SK-N-SH (cell line): ENCODE measurements at regions not wholly inside any gene's neighbourhood (a gene's known extent, or its start where the extent isn't known, plus 50 kb on each side); places are given as distances from the start of the nearest gene placed in this dataset.

Source experiments
- ELF1 ChIP-seq: IDR thresholded peaks from 2 replicates; pipeline ENCODE4 v1.4.0; 2012
- EZH2phosphoT487 ChIP-seq: fragments of 200-600 bp; sonication (generic); IDR thresholded peaks from 2 replicates; pipeline ENCODE4 v1.6.1; 2017; ENCODE audit warnings: low read depth, mixed run types, mild to moderate bottlenecking, antibody characterized with exemption, moderate library complexity, borderline replicate concordance
- FOXJ3 ChIP-seq: sonication (generic); formaldehyde crosslinking; IDR thresholded peaks from 2 replicates; pipeline ENCODE4 v1.5.1; 2020; ENCODE audit warnings: mild to moderate bottlenecking, missing genetic modification reagents
- FOXM1 ChIP-seq: IDR thresholded peaks from 2 replicates; pipeline ENCODE4 v1.4.0; 2012; ENCODE audit warnings: low read depth, mild to moderate bottlenecking
- JUND ChIP-seq: IDR thresholded peaks from 2 replicates; pipeline ENCODE4 v1.4.0; 2012
- MXI1 ChIP-seq: IDR thresholded peaks from 2 replicates; pipeline ENCODE4 v1.6.1; 2012; ENCODE audit warnings: mild to moderate bottlenecking, low read depth, low read length, improper control_type of control experiment
- NRF1 ChIP-seq: IDR thresholded peaks from 2 replicates; pipeline ENCODE4 v1.6.1; 2012; ENCODE audit warnings: low read depth, mild to moderate bottlenecking, low read length
- RAD21 ChIP-seq: IDR thresholded peaks from 2 replicates; pipeline ENCODE4 v1.6.1; 2012; ENCODE audit warnings: mild to moderate bottlenecking, low read length
- TAF1 ChIP-seq: IDR thresholded peaks from 2 replicates; pipeline ENCODE4 v1.6.1; 2012; ENCODE audit warnings: low read depth, mild to moderate bottlenecking, low read length, moderate library complexity, borderline replicate concordance
- TEAD4 ChIP-seq: IDR thresholded peaks from 2 replicates; pipeline ENCODE4 v1.4.0; 2012; ENCODE audit warnings: mild to moderate bottlenecking, borderline replicate concordance; ENCODE audit not compliant: insufficient read depth
- YY1 ChIP-seq: IDR thresholded peaks from 2 replicates; pipeline ENCODE4 v1.4.0; 2012; ENCODE audit warnings: low read depth, mild to moderate bottlenecking
- TF ChIP-seq, protein P1 (sequence below): IDR thresholded peaks from 2 replicates; pipeline ENCODE4 v1.6.1; 2012; ENCODE audit warnings: mild to moderate bottlenecking, low read depth, low read length, moderate library complexity
- TF ChIP-seq, protein P2 (sequence below): fragments of 200-600 bp; sonication (generic); IDR thresholded peaks from 2 replicates; pipeline ENCODE4 v1.6.1; 2017; ENCODE audit warnings: antibody characterized with exemption, mild to moderate bottlenecking, moderate library complexity
- TF ChIP-seq, protein P3 (sequence below): IDR thresholded peaks from 2 replicates; pipeline ENCODE4 v1.4.0; 2012; ENCODE audit warnings: low read depth

DNA sequence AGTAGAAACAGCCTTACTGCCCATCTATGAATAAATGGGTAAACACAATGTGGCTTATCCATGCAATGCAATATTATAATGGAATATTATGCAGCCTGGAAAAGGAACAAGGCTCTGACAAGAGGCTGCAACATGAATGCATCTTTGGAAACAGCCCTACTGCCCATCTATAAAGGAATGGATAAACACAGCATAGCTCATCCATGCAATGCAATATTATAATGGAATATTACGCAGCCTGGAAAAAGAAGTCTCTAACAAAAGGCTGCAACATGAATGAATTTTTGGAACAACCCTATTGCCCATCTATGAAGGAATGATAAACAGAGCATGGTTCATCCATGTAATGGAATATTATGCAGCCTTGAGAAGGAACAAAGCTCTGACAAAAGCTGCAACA, 161.0 kb downstream of the CRLF2 start:
- TF ChIP-seq TAF1: no peak
- no peak for TF ChIP-seq ELF1
- TF ChIP-seq NRF1: no peak
- TF ChIP-seq, protein P1, sequence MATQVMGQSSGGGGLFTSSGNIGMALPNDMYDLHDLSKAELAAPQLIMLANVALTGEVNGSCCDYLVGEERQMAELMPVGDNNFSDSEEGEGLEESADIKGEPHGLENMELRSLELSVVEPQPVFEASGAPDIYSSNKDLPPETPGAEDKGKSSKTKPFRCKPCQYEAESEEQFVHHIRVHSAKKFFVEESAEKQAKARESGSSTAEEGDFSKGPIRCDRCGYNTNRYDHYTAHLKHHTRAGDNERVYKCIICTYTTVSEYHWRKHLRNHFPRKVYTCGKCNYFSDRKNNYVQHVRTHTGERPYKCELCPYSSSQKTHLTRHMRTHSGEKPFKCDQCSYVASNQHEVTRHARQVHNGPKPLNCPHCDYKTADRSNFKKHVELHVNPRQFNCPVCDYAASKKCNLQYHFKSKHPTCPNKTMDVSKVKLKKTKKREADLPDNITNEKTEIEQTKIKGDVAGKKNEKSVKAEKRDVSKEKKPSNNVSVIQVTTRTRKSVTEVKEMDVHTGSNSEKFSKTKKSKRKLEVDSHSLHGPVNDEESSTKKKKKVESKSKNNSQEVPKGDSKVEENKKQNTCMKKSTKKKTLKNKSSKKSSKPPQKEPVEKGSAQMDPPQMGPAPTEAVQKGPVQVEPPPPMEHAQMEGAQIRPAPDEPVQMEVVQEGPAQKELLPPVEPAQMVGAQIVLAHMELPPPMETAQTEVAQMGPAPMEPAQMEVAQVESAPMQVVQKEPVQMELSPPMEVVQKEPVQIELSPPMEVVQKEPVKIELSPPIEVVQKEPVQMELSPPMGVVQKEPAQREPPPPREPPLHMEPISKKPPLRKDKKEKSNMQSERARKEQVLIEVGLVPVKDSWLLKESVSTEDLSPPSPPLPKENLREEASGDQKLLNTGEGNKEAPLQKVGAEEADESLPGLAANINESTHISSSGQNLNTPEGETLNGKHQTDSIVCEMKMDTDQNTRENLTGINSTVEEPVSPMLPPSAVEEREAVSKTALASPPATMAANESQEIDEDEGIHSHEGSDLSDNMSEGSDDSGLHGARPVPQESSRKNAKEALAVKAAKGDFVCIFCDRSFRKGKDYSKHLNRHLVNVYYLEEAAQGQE: no peak
- TF ChIP-seq, protein P2, sequence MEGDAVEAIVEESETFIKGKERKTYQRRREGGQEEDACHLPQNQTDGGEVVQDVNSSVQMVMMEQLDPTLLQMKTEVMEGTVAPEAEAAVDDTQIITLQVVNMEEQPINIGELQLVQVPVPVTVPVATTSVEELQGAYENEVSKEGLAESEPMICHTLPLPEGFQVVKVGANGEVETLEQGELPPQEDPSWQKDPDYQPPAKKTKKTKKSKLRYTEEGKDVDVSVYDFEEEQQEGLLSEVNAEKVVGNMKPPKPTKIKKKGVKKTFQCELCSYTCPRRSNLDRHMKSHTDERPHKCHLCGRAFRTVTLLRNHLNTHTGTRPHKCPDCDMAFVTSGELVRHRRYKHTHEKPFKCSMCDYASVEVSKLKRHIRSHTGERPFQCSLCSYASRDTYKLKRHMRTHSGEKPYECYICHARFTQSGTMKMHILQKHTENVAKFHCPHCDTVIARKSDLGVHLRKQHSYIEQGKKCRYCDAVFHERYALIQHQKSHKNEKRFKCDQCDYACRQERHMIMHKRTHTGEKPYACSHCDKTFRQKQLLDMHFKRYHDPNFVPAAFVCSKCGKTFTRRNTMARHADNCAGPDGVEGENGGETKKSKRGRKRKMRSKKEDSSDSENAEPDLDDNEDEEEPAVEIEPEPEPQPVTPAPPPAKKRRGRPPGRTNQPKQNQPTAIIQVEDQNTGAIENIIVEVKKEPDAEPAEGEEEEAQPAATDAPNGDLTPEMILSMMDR: no peak
- TF ChIP-seq, protein P3, sequence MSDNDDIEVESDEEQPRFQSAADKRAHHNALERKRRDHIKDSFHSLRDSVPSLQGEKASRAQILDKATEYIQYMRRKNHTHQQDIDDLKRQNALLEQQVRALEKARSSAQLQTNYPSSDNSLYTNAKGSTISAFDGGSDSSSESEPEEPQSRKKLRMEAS: no peak
- TF ChIP-seq MXI1: no peak
- no peak for TF ChIP-seq JUND
- no peak for TF ChIP-seq FOXM1
- no peak for TF ChIP-seq TEAD4
- no peak for TF ChIP-seq EZH2phosphoT487
- TF ChIP-seq YY1: no peak
- no peak for TF ChIP-seq RAD21
- no peak for TF ChIP-seq FOXJ3 (CRISPR knock-in tag)
